Calu3 (cell line): ENCODE measurements at regions not wholly inside any gene's neighbourhood (a gene's known extent, or its start where the extent isn't known, plus 50 kb on each side); places are given as distances from the start of the nearest gene placed in this dataset.

Experiments used
- BruUV-seq: library from RNA; stranded (reverse); fragments of 400-500 nt; replicated peaks from 2 replicates; lab custom pipeline; 2021; lab: Mats Ljungman, UMichigan
- CTCF ChIA-PET: fragments of 300-600 bp; sonication (Branson Sonifier 250); formaldehyde crosslinking; loops from one replicate; lab custom pipeline; 2022; ENCODE audit warnings: antibody characterized with exemption; lab: Charles Lee
- DNase-seq: peaks from one replicate; pipeline ENCODE4 v3.0.0; 2022
- H3K27ac Mint-ChIP-seq: one replicate; pipeline ENCODE4 v1.8.0; 2022; ENCODE audit warnings: mixed read lengths; ENCODE audit not compliant: unreplicated experiment
- H3K27me3 Mint-ChIP-seq: one replicate; pipeline ENCODE4 v1.8.0; 2022; ENCODE audit warnings: mixed read lengths; ENCODE audit not compliant: unreplicated experiment
- H3K36me3 Mint-ChIP-seq: one replicate; pipeline ENCODE4 v1.8.0; 2022; ENCODE audit warnings: mild to moderate bottlenecking, moderate library complexity, mixed read lengths; ENCODE audit not compliant: insufficient read depth, unreplicated experiment
- H3K4me1 Mint-ChIP-seq: one replicate; pipeline ENCODE4 v1.8.0; 2022; ENCODE audit warnings: mild to moderate bottlenecking, low read depth, mixed read lengths; ENCODE audit not compliant: unreplicated experiment
- H3K4me3 Mint-ChIP-seq: one replicate; pipeline ENCODE4 v1.8.0; 2022; ENCODE audit warnings: mild to moderate bottlenecking, low read depth, moderate library complexity, mixed read lengths; ENCODE audit not compliant: unreplicated experiment
- H3K9me3 Mint-ChIP-seq: one replicate; pipeline ENCODE4 v1.8.0; 2022; ENCODE audit warnings: low read depth, mixed read lengths; ENCODE audit not compliant: unreplicated experiment
- intact Hi-C: fragments of 100-400 bp; cut with micrococcal nuclease; formaldehyde crosslinking; loops from one replicate; pipeline ENCODE4 v1.10.0; 2022; ENCODE audit not compliant: unreplicated experiment
- TF ChIP-seq, protein P1 (sequence below): fragments of 200-600 bp; IDR thresholded peaks from one replicate; pipeline ENCODE4 v1.8.0; 2022; ENCODE audit warnings: antibody characterized with exemption; ENCODE audit not compliant: unreplicated experiment

DNA sequence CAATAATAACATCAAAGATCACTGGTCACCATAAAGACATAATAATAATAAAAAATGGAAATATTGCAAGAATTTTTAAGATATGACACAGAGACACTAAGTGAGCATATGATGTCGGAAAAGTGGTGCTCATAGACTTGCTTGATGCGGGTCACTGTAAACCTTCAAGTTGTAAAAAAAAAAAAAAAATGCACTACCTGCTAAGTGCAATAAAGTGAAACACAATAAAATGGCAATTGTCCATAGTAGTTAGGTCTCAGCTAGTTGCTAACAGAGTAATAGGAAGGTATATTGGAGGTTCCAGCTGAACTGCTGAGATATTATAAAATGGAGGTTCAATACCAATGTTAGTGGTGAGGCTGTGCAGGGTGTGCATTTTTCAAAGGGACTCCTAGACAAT is 146.6 kb upstream of the MRPS22 start:
- Mint-ChIP-seq H3K27ac (no peak overlapping the region), H3K9me3 (peaks cover 11% of the 10 kb centered on the region), H3K27me3 (peaks cover 41% of the 10 kb centered on the region), H3K36me3 (no peaks in the 10 kb centered on the region), H3K4me3 (no peak overlapping the region), H3K4me1 (peaks cover 5% of the 10 kb centered on the region)
- no peak for DNase-seq
- intact Hi-C loops: no loop called here
- CTCF ChIA-PET: no interaction called here
- no TSS peak for BruUV-seq
- TF ChIP-seq, protein P1, sequence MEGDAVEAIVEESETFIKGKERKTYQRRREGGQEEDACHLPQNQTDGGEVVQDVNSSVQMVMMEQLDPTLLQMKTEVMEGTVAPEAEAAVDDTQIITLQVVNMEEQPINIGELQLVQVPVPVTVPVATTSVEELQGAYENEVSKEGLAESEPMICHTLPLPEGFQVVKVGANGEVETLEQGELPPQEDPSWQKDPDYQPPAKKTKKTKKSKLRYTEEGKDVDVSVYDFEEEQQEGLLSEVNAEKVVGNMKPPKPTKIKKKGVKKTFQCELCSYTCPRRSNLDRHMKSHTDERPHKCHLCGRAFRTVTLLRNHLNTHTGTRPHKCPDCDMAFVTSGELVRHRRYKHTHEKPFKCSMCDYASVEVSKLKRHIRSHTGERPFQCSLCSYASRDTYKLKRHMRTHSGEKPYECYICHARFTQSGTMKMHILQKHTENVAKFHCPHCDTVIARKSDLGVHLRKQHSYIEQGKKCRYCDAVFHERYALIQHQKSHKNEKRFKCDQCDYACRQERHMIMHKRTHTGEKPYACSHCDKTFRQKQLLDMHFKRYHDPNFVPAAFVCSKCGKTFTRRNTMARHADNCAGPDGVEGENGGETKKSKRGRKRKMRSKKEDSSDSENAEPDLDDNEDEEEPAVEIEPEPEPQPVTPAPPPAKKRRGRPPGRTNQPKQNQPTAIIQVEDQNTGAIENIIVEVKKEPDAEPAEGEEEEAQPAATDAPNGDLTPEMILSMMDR: no peak

DNA sequence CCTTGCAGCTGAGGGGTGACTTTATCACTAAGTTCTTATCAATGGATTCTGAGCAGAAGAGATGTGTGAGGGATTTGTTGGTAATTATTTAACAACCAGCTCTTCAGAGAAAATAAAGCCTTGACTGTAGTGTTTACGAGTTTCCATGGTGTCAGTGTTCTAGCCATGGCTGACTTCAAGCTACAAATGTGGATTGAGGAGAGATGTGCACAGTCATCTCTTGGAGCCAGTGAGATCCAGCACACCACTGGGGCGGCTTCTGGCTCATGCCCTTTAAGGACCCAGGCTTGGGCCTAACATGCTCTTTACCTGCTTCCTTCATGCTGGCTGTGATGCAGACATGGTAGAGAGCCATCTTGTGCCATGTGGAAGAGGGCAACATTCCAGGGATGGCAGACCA is 145.6 kb upstream of the MRPS22 start:
- H3K4me3 Mint-ChIP-seq: no peak overlapping the region
- peaks cover 36% of the 10 kb centered on the region for H3K27me3 Mint-ChIP-seq
- H3K36me3 Mint-ChIP-seq: no peaks in the 10 kb centered on the region
- TF ChIP-seq, protein P1: no peak
- H3K9me3 Mint-ChIP-seq: peaks cover 11% of the 10 kb centered on the region
- CTCF ChIA-PET: interaction anchor here (0.6 to 1.3 kb wide), 2 partner anchors 8 to 87 kb away, joined by 3 read pairs; no protein-coding TSS in a partner anchor
- no peak for DNase-seq
- H3K4me1 Mint-ChIP-seq: peaks cover 9% of the 10 kb centered on the region
- no peak overlapping the region for H3K27ac Mint-ChIP-seq
- no TSS peak for BruUV-seq
- intact Hi-C loops: no loop called here

DNA sequence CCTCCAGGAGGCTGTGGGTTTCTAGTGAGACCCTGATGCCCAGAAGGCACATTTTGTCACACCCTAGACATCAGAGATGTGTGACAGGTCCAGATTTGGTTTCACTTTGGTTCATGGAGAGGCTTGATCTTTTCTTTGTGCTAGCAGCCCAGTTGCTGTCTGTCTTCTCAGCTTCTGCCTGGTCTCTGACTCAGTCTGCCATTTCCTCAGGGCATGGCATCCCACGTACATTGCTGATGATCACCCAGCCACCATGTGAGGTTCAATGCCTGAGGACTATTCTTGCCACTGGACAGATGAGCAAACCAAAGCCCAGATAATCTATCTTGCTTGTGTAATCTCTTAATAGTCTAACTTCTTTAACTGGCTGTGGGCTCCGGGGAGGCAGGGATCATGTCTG is 144.9 kb upstream of the MRPS22 start:
- Mint-ChIP-seq H3K4me1 (peaks cover 9% of the 10 kb centered on the region), H3K4me3 (no peak overlapping the region), H3K36me3 (no peaks in the 10 kb centered on the region), H3K27me3 (peaks cover 29% of the 10 kb centered on the region), H3K27ac (no peak overlapping the region), H3K9me3 (peaks cover 11% of the 10 kb centered on the region)
- intact Hi-C loops: no loop called here
- BruUV-seq: no TSS peak
- CTCF ChIA-PET: interaction anchor here (1.3 kb wide), 1 partner anchor 88 kb away, joined by 3 read pairs; no protein-coding TSS in a partner anchor
- DNase-seq: no peak
- TF ChIP-seq, protein P1: no peak

DNA sequence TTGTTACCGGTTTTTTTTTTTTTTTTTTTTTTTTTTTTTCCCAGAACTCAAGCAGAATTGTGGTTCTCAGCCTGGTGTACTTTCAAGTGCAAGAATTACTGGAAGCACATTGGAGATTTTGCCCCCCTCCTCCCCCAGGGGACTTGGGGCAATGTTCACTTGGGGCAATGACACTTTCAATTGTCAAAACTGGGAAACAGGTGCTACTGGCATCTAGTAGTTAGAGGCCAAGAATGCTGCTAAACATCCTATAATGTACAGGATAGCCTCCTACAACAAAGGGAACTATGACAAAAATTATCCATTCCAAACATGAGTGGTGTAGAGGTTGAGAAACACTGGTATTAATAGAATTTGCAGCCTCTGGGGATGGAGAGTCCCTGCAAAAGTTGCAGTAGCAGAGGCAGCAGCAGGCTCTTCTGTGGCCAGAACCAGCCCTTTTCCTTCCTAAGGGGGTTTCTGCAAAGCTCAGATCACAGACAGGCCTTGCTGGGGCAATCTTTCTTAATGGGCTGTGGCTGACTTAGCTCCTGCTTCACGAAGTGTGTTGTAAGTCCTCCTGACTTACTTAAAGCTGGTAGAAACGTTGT is 144.3 kb upstream of the MRPS22 start:
- CTCF ChIA-PET: no interaction called here
- no peak overlapping the region for H3K4me3 Mint-ChIP-seq
- peaks cover 9% of the 10 kb centered on the region for H3K4me1 Mint-ChIP-seq
- TF ChIP-seq, protein P1: no peak
- H3K9me3 Mint-ChIP-seq: peaks cover 11% of the 10 kb centered on the region
- BruUV-seq: no TSS peak
- no peaks in the 10 kb centered on the region for H3K36me3 Mint-ChIP-seq
- no peak overlapping the region for H3K27ac Mint-ChIP-seq
- no peak for DNase-seq
- H3K27me3 Mint-ChIP-seq: peaks cover 24% of the 10 kb centered on the region
- intact Hi-C loops: loop anchor here (5.0 kb wide), 1 partner anchor 262 kb away; no protein-coding TSS in a partner anchor
